ENCODE measurements at regions not wholly inside any gene's neighbourhood (a gene's known extent, or its start where the extent isn't known, plus 50 kb on each side); places are given as distances from the start of the nearest gene placed in this dataset.

DNA sequence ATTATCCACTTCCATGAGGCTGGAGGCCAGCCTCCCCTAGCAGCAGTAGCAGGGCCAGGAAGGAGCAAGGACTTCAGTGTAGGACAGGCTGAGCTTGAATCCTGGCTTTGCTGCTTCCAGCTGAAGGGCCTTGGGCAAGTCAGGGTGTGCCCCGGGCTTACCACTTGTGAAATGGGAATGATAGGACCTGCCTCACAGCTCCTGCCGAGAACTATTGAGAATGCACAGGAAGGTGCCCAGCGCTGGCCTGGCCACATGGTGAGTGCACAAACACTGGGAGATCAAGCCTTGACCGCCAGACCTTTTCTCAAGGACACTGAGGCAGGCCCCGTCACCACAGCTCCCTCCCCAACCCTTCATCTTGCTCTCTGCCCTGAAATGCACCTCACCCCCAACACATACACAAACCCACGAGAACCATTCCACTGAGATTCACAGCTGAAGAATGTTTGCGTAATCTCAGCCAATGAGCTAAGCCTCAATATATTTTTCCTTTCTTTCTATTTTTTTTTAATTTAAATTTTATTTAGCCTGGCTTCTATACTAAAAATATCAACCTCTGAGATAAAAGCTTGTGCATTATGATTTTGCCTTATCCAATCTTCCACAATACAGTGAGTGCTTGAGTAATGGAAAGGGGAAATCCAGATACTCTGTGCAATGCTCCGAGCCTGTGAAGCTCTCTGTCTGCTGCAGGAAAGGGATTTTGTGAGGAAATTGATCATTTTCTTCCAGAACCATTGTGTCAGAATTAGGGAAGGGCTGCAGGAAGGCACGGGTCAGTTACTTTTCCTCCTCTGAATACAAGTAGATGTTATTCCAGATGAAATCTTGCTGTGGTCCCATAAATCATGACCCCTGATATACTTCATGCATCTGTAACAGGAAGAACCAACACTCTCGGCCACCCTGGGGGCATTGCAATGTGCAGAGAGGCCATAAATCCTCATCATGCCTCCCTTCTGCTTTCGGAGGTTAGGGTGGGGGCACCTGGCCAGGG lies 193.9 kb downstream of the TLE3 start:
- TF ChIP-seq, protein P1, sequence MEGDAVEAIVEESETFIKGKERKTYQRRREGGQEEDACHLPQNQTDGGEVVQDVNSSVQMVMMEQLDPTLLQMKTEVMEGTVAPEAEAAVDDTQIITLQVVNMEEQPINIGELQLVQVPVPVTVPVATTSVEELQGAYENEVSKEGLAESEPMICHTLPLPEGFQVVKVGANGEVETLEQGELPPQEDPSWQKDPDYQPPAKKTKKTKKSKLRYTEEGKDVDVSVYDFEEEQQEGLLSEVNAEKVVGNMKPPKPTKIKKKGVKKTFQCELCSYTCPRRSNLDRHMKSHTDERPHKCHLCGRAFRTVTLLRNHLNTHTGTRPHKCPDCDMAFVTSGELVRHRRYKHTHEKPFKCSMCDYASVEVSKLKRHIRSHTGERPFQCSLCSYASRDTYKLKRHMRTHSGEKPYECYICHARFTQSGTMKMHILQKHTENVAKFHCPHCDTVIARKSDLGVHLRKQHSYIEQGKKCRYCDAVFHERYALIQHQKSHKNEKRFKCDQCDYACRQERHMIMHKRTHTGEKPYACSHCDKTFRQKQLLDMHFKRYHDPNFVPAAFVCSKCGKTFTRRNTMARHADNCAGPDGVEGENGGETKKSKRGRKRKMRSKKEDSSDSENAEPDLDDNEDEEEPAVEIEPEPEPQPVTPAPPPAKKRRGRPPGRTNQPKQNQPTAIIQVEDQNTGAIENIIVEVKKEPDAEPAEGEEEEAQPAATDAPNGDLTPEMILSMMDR (IDR thresholded peaks at IDR 0.05) = no peak
- TF ChIP-seq POLR2A (IDR thresholded peaks at IDR 0.05) = no peak

Data from vagina (tissue), 2 donors.